ENCODE measurements at regions not wholly inside any gene's neighbourhood (a gene's known extent, or its start where the extent isn't known, plus 50 kb on each side); places are given as distances from the start of the nearest gene placed in this dataset.
"Not testable (repeated sequence)": the region's sequence is repeated elsewhere in the genome, so short reads cannot be mapped to it uniquely, and the experiment has no call there.

- H3K4me3 Mint-ChIP-seq, result no peak overlapping the region
- H3K36me3 Mint-ChIP-seq (ENCODE audit: insufficient read depth), result peaks cover 2% of the 10 kb centered on the region
- ATAC-seq (replicated peaks; ENCODE audit: extremely low read depth, poor library complexity, severe bottlenecking) (no peak), DNase-seq (ENCODE audit: low spot score in 2 of 2) (no peak)
- H3K27me3 Mint-ChIP-seq, result no peaks in the 10 kb centered on the region
- peaks cover 28% of the 10 kb centered on the region for H3K9me3 Mint-ChIP-seq
- H3K4me1 Mint-ChIP-seq, result no peaks in the 10 kb centered on the region
- H3K27ac Mint-ChIP-seq (ENCODE audit: low read depth), result no peak overlapping the region
Measured at GRCh38 chr11:50182486-50182885, 149.8 kb downstream of the OR4C45 start.

DNA sequence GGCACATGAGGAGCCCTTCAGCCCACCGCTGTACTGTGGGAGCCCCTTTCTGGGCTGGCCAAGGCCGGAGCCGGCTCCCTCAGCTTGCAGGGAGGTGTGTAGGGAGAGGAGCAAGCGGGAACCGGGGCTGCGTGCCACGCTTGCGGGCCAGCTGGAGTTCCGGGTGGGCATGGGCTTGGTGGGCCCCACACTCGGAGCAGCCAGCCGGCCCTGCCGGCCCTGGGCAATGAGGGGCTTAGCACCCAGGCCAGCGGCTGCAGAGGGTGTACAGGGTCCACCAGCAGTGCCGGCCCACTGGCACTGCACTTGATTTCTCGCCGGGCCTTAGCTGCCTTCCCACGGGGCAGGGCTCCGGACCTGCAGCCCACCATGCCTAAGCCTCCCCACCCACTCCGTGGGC is 150.5 kb downstream of the OR4C45 start:
- H3K9me3 Mint-ChIP-seq, result peaks cover 27% of the 10 kb centered on the region
- not testable (repeated sequence) for DNase-seq (ENCODE audit: low spot score in 2 of 2); H3K36me3 Mint-ChIP-seq (ENCODE audit: insufficient read depth); H3K4me1 Mint-ChIP-seq; H3K27ac Mint-ChIP-seq (ENCODE audit: low read depth); H3K4me3 Mint-ChIP-seq; H3K27me3 Mint-ChIP-seq; ATAC-seq (replicated peaks; ENCODE audit: extremely low read depth, poor library complexity, severe bottlenecking)

GRCh38 chr11:50186146-50186545 is 153.5 kb downstream of the OR4C45 start:
- DNase-seq (ENCODE audit: low spot score in 2 of 2), result no peak
- no peaks in the 10 kb centered on the region for H3K27me3 Mint-ChIP-seq
- peaks cover 2% of the 10 kb centered on the region for H3K36me3 Mint-ChIP-seq (ENCODE audit: insufficient read depth)
- no peak overlapping the region for H3K4me3 Mint-ChIP-seq
- H3K4me1 Mint-ChIP-seq, result no peaks in the 10 kb centered on the region
- H3K9me3 Mint-ChIP-seq, result peaks cover 19% of the 10 kb centered on the region
- H3K27ac Mint-ChIP-seq (ENCODE audit: low read depth), result no peak overlapping the region
- ATAC-seq (replicated peaks; ENCODE audit: extremely low read depth, poor library complexity, severe bottlenecking), result no peak

DNA sequence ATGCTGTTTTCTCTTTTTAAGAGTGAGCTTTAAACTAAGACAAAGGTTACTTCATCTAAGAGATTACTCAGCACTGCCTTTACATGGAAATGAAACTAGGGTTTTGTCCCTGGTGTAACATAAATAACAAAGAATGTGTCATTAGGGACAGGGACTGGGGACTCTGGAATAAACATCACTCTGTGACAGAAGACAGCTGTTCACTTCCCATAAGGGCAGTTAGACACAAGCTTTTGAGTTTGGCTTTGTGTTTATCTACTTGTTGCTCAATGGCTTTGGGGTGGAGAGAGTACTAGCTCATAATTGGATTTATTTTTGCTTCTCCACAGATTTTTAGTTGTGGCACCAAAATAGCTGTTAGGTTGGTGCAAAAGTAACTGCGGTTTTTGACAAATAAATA is 154.5 kb downstream of the OR4C45 start:
- DNase-seq (ENCODE audit: low spot score in 2 of 2) (no peak), ATAC-seq (replicated peaks; ENCODE audit: extremely low read depth, poor library complexity, severe bottlenecking) (no peak)
- Mint-ChIP-seq H3K4me1 (no peaks in the 10 kb centered on the region), H3K27me3 (no peaks in the 10 kb centered on the region), H3K4me3 (no peak overlapping the region), H3K36me3 (ENCODE audit: insufficient read depth) (peaks cover 4% of the 10 kb centered on the region), H3K27ac (ENCODE audit: low read depth) (no peak overlapping the region), H3K9me3 (peaks cover 17% of the 10 kb centered on the region)

DNA sequence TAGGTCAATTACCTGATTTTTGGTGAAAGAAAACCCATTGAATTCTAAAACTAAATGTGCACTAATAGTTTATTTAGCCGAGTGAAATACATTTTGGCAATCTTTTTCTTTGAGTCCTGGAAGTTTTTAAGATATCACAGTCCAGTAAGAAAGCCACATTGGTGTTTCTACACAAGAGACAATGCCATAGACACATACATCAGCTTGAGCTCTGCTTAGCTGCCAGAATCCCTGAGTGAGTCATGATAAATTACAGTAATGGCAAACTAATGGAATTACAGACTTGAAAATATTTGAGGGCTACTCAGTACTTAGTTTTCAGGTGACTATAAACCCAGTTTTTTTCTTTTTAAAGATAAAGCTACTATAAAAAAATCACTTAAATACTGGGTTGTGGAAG is 155.4 kb downstream of the OR4C45 start:
- H3K27me3 Mint-ChIP-seq, result no peaks in the 10 kb centered on the region
- H3K27ac Mint-ChIP-seq (ENCODE audit: low read depth), result no peak overlapping the region
- H3K9me3 Mint-ChIP-seq, result peaks cover 25% of the 10 kb centered on the region
- no peak overlapping the region for H3K4me3 Mint-ChIP-seq
- DNase-seq (ENCODE audit: low spot score in 2 of 2), result no peak
- peaks cover 4% of the 10 kb centered on the region for H3K36me3 Mint-ChIP-seq (ENCODE audit: insufficient read depth)
- H3K4me1 Mint-ChIP-seq, result no peaks in the 10 kb centered on the region
- ATAC-seq (replicated peaks; ENCODE audit: extremely low read depth, poor library complexity, severe bottlenecking), result no peak

DNA sequence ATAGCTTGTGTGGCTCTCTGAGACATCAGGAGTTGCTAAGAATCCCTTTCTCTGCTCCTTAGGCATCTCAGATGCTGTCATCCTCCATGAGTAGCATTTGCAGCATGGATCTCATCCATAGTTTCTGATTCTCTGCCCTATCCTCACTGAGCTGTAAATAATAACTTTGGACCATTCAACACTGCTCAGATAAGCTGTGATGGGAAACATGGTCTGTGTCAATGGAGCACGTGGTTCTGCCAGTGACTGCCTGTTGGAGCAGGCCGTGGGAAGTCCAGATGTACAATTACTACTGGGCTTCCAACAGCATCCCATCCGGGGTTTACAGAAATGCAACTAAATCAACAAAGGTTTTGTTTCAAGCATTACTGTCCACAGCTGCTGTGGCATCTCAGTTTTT is 160.1 kb downstream of the OR4C45 start:
- Mint-ChIP-seq H3K27me3 (no peaks in the 10 kb centered on the region), H3K27ac (ENCODE audit: low read depth) (no peak overlapping the region), H3K36me3 (ENCODE audit: insufficient read depth) (peaks cover 2% of the 10 kb centered on the region), H3K4me3 (no peak overlapping the region), H3K4me1 (no peaks in the 10 kb centered on the region), H3K9me3 (peaks cover 24% of the 10 kb centered on the region)
- ATAC-seq (replicated peaks; ENCODE audit: extremely low read depth, poor library complexity, severe bottlenecking), result no peak
- DNase-seq (ENCODE audit: low spot score in 2 of 2), result no peak

GRCh38 chr11:50214376-50214775 is 181.7 kb downstream of the OR4C45 start:
- Mint-ChIP-seq H3K27me3 (no peaks in the 10 kb centered on the region), H3K4me3 (no peak overlapping the region), H3K27ac (ENCODE audit: low read depth) (no peak overlapping the region), H3K9me3 (peaks cover 28% of the 10 kb centered on the region), H3K36me3 (ENCODE audit: insufficient read depth) (no peaks in the 10 kb centered on the region), H3K4me1 (no peaks in the 10 kb centered on the region)
- ATAC-seq (replicated peaks; ENCODE audit: extremely low read depth, poor library complexity, severe bottlenecking) (no peak), DNase-seq (ENCODE audit: low spot score in 2 of 2) (no peak)

DNA sequence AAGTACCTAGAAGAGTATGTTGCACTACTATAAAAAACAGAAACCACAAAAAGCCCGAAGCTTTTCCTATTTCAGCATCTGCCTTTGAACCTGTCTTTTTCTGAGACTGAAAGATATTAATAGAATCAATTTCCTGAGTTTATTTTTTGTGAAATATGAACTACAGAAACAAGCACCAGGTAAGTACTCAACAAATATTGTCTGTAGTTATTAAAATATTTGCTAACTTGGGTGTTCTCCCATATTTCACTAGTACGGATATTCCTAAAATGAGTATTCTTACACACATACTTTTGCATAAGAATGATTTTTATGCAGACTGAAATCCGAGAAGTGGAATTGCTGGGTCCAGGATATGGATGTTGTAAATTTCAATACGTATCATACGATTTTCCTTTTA is 188.0 kb downstream of the OR4C45 start:
- no peak overlapping the region for H3K27ac Mint-ChIP-seq (ENCODE audit: low read depth)
- no peak for ATAC-seq (replicated peaks; ENCODE audit: extremely low read depth, poor library complexity, severe bottlenecking)

DNA sequence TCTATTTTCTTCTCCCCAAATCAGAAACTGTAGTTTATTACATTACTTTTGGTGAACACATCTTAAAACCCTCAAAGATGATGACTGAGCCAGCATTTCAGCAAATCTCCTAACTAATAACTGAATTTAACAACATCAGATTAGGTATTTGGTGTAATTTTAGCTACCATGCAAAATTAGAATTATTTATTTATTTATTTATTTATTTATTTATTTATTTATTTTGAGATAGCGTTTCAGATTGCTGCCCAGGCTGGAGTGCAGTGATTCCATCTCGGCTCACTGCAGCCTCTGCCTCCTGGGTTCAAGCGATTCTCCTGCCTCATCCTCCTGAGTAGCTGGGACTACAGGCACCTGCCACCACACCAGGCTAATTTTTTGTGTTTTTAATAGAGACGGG is 205.7 kb downstream of the OR4C45 start:
- H3K36me3 Mint-ChIP-seq (ENCODE audit: insufficient read depth); DNase-seq (ENCODE audit: low spot score in 2 of 2); ATAC-seq (replicated peaks; ENCODE audit: extremely low read depth, poor library complexity, severe bottlenecking); H3K4me3 Mint-ChIP-seq; H3K27me3 Mint-ChIP-seq; H3K27ac Mint-ChIP-seq (ENCODE audit: low read depth); H3K4me1 Mint-ChIP-seq; H3K9me3 Mint-ChIP-seq: not testable (repeated sequence)

More for the DNA sequence above, 188.0 kb downstream of the OR4C45 start:
- no peak for DNase-seq (ENCODE audit: low spot score in 2 of 2)
- Mint-ChIP-seq H3K27me3 (no peaks in the 10 kb centered on the region), H3K4me1 (no peaks in the 10 kb centered on the region), H3K9me3 (peaks cover 4% of the 10 kb centered on the region), H3K4me3 (no peak overlapping the region), H3K36me3 (ENCODE audit: insufficient read depth) (no peaks in the 10 kb centered on the region)

DNA sequence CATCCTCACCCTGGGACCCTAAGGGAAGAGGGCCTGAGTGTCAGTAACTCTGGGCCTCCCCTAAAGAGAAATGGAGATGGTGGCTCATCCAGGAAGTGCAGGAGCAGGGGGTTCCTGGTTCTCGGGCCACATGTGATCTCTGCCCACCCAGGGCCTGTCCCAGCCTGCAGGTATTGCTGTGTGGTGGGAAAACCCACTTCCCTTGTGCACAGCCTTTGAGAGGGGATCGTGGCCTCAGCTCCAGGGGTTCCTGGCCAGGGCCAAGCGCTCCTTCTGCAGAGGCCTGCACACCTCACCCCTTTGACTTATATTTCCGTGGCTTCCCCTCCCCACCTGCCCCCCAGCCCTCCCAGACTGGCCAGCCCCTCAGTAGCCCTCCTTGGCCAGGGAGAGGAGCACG is 213.5 kb downstream of the OR4C45 start:
- no peak for DNase-seq (ENCODE audit: low spot score in 2 of 2)

GRCh38 chr11:50246699-50247098 is 214.0 kb downstream of the OR4C45 start:
- DNase-seq (ENCODE audit: low spot score in 2 of 2) (no peak), ATAC-seq (replicated peaks; ENCODE audit: extremely low read depth, poor library complexity, severe bottlenecking) (no peak)
- Mint-ChIP-seq H3K4me1 (no peaks in the 10 kb centered on the region), H3K9me3 (no peaks in the 10 kb centered on the region), H3K36me3 (ENCODE audit: insufficient read depth) (no peaks in the 10 kb centered on the region), H3K27ac (ENCODE audit: low read depth) (no peak overlapping the region), H3K4me3 (no peak overlapping the region), H3K27me3 (no peaks in the 10 kb centered on the region)

More for the DNA sequence above, 213.5 kb downstream of the OR4C45 start:
- ATAC-seq (replicated peaks; ENCODE audit: extremely low read depth, poor library complexity, severe bottlenecking), result no peak
- Mint-ChIP-seq H3K27me3 (no peaks in the 10 kb centered on the region), H3K9me3 (no peaks in the 10 kb centered on the region), H3K4me1 (no peaks in the 10 kb centered on the region), H3K27ac (ENCODE audit: low read depth) (no peak overlapping the region), H3K36me3 (ENCODE audit: insufficient read depth) (no peaks in the 10 kb centered on the region), H3K4me3 (no peak overlapping the region)

DNA sequence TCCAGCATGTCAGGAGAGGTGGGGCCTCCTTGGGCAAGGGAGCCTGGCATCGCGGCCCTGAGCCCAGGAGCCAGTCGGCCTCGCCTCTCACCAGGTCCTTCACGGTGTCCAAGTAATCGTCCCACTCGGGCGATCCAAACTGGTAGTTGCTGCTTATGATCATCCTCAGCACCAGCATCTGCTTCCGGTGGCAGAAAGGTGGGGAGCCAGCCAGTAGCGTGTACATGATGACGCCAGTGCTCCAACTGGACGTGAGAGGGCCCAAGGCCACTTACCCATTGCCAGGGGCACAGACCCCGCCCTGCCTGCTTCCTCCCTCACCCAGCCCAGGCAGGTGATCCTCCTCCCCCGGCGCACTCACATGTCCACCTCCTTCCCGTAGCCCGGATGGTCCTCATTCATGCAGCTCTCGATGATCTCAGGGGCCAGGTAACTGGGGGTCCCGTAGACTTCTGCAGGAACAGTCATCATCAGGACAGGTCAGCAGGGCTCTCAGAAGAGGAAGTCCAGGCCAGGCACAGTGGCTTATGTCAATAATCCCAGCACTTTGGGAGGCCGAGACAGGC is 214.7 kb downstream of the OR4C45 start:
- DNase-seq (ENCODE audit: low spot score in 2 of 2) (no peak), ATAC-seq (replicated peaks; ENCODE audit: extremely low read depth, poor library complexity, severe bottlenecking) (no peak)
- Mint-ChIP-seq H3K36me3 (ENCODE audit: insufficient read depth) (no peaks in the 10 kb centered on the region), H3K27ac (ENCODE audit: low read depth) (no peak overlapping the region), H3K4me1 (no peaks in the 10 kb centered on the region), H3K27me3 (no peaks in the 10 kb centered on the region), H3K9me3 (no peaks in the 10 kb centered on the region), H3K4me3 (no peak overlapping the region)

GRCh38 chr11:50267851-50268250 is 235.2 kb downstream of the OR4C45 start:
- H3K27ac Mint-ChIP-seq (ENCODE audit: low read depth), result no peak overlapping the region
- H3K4me3 Mint-ChIP-seq, result no peak overlapping the region
- H3K4me1 Mint-ChIP-seq, result no peaks in the 10 kb centered on the region
- H3K27me3 Mint-ChIP-seq, result no peaks in the 10 kb centered on the region
- peaks cover 2% of the 10 kb centered on the region for H3K36me3 Mint-ChIP-seq (ENCODE audit: insufficient read depth)
- H3K9me3 Mint-ChIP-seq, result peaks cover 25% of the 10 kb centered on the region
- no peak for DNase-seq (ENCODE audit: low spot score in 2 of 2)
- no peak for ATAC-seq (replicated peaks; ENCODE audit: extremely low read depth, poor library complexity, severe bottlenecking)

DNA sequence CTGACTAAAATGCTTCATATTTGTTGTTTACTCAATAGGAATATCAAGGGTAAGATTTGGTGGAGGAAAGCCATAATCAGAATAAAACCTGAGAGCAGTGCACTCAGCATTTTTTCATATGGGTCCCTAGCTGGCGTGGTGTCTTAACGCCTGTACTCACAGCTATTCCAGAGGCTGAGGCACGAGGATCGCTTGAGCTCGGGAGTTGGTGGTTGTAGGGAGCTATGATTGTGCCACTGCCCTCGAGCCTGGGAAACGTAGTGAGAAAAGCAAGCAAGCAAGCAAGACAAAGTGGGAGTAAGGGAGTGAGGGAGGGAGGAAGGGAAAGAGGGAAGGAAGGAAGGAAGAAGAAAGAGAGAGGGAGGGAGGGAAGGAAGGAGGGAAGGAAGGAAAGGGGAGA is 242.5 kb downstream of the OR4C45 start:
- Mint-ChIP-seq H3K27ac (ENCODE audit: low read depth) (no peak overlapping the region), H3K9me3 (peaks cover 25% of the 10 kb centered on the region), H3K4me3 (no peak overlapping the region), H3K27me3 (no peaks in the 10 kb centered on the region), H3K4me1 (no peaks in the 10 kb centered on the region), H3K36me3 (ENCODE audit: insufficient read depth) (no peaks in the 10 kb centered on the region)
- ATAC-seq (replicated peaks; ENCODE audit: extremely low read depth, poor library complexity, severe bottlenecking) (no peak), DNase-seq (ENCODE audit: low spot score in 2 of 2) (no peak)

All from central memory CD8-positive, alpha-beta T cell (primary cell).